Endothelial cell of umbilical vein (primary cell): ENCODE measurements at regions not wholly inside any gene's neighbourhood (a gene's known extent, or its start where the extent isn't known, plus 50 kb on each side); places are given as distances from the start of the nearest gene placed in this dataset.

Experiments used
- EZH2 ChIP-seq: IDR thresholded peaks from 2 replicates; pipeline ENCODE4 v1.6.1; 2012; ENCODE audit warnings: borderline replicate concordance, low read depth, mild to moderate bottlenecking, moderate library complexity, low read length, inconsistent platforms; ENCODE audit not compliant: severe bottlenecking
- FOS ChIP-seq: IDR thresholded peaks from 2 replicates; pipeline ENCODE4 v1.6.1; 2011; ENCODE audit warnings: mild to moderate bottlenecking, low read length, moderate library complexity, borderline replicate concordance; ENCODE audit not compliant: insufficient read depth
- JUN ChIP-seq: IDR thresholded peaks from 2 replicates; pipeline ENCODE4 v1.6.1; 2011; ENCODE audit warnings: borderline replicate concordance, low read depth; ENCODE audit not compliant: insufficient read length, insufficient read depth
- MYC ChIP-seq: IDR thresholded peaks from one replicate; pipeline ENCODE4 v1.6.1; 2011; ENCODE audit warnings: mild to moderate bottlenecking, low read depth, low read length
- POLR2A ChIP-seq: IDR thresholded peaks from 2 replicates; pipeline ENCODE4 v1.6.1; 2012; ENCODE audit warnings: low read depth, mild to moderate bottlenecking, control low read depth, low read length
- POLR2AphosphoS5 ChIP-seq: IDR thresholded peaks from 2 replicates; pipeline ENCODE4 v1.6.1; 2012; ENCODE audit warnings: low read depth, mild to moderate bottlenecking, control low read depth, low read length, moderate library complexity; ENCODE audit not compliant: insufficient read depth
- TF ChIP-seq, protein P1 (sequence below), 2 donors: IDR thresholded peaks; 1 replicate in 1 of 2; 2 replicates in 1 of 2; pipeline ENCODE4 v1.5.1; 2011; ENCODE audit warnings: low read length in 2 of 2, mild to moderate bottlenecking in 2 of 2, moderate library complexity in 2 of 2, control low read depth in 1 of 2, inconsistent platforms in 1 of 2, low read depth in 1 of 2; ENCODE audit not compliant: insufficient read depth in 1 of 2; ENCODE audit errors: extremely low read depth in 1 of 2
- TF ChIP-seq, protein P2 (sequence below): IDR thresholded peaks from 2 replicates; pipeline ENCODE4 v1.6.1; 2011; ENCODE audit not compliant: insufficient read depth, insufficient read length

DNA sequence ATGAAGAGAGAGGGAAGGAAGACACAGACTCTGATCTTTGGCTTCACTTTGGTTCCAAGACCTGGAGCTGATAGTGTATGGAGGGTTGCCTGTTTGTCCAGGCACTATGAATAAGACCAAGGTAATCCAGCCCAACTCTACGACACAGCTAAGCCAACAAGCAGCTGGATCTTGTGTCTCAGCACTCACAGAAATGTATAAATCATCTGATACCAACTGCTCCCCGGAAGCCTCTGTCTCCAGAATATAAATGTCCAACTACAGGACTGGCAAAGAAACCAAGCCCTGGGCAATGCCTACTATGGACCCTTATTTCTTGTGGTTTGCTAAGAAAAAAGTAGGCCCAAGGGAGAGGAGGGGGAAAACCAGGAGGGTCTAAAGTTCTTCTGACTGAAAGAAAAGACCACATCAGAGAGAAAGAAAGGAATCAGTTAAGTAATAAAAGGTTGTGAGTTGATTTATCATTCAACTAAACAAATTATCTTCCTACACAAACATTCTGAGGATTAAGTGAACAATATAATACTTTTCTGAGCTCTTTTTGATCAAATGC, 204.0 kb downstream of the DAD1 start:
- TF ChIP-seq POLR2A, result no peak
- no peak for TF ChIP-seq JUN
- TF ChIP-seq EZH2, result no peak
- TF ChIP-seq, protein P1, sequence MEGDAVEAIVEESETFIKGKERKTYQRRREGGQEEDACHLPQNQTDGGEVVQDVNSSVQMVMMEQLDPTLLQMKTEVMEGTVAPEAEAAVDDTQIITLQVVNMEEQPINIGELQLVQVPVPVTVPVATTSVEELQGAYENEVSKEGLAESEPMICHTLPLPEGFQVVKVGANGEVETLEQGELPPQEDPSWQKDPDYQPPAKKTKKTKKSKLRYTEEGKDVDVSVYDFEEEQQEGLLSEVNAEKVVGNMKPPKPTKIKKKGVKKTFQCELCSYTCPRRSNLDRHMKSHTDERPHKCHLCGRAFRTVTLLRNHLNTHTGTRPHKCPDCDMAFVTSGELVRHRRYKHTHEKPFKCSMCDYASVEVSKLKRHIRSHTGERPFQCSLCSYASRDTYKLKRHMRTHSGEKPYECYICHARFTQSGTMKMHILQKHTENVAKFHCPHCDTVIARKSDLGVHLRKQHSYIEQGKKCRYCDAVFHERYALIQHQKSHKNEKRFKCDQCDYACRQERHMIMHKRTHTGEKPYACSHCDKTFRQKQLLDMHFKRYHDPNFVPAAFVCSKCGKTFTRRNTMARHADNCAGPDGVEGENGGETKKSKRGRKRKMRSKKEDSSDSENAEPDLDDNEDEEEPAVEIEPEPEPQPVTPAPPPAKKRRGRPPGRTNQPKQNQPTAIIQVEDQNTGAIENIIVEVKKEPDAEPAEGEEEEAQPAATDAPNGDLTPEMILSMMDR (IDR thresholded peaks at IDR 0.05; ENCODE audit: extremely low read depth in 1 of 2, insufficient read depth in 1 of 2, low read depth in 1 of 2, low read length in 2 of 2), result no peak
- TF ChIP-seq, protein P2, sequence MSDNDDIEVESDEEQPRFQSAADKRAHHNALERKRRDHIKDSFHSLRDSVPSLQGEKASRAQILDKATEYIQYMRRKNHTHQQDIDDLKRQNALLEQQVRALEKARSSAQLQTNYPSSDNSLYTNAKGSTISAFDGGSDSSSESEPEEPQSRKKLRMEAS, result no peak
- no peak for TF ChIP-seq FOS
- no peak for TF ChIP-seq POLR2AphosphoS5
- TF ChIP-seq MYC, result no peak
